Upper lobe of left lung (tissue), 4 donors: ENCODE measurements at regions not wholly inside any gene's neighbourhood (a gene's known extent, or its start where the extent isn't known, plus 50 kb on each side); places are given as distances from the start of the nearest gene placed in this dataset.

ENCODE experiments used
- CTCF ChIP-seq, 6 experiments: fragments of 450-650 bp in 4 of 6; fragments of 200-600 bp in 2 of 6; sonication (generic) in 2 of 6; IDR thresholded peaks; one replicate each; pipeline ENCODE4 v1.5.1; 2016 to 2019; ENCODE audit warnings: antibody characterized with exemption in 6 of 6
- EP300 ChIP-seq, 4 donors: sonication (generic); formaldehyde crosslinking; IDR thresholded peaks; one replicate each; pipeline ENCODE4 v1.5.1; 2017; ENCODE audit warnings: antibody characterized with exemption in 4 of 4, control low read depth in 2 of 4
- POLR2A ChIP-seq, 4 donors: fragments of 450-650 bp; IDR thresholded peaks; one replicate each; pipeline ENCODE4 v1.5.1; 2016 to 2017; ENCODE audit warnings: antibody characterized with exemption in 4 of 4, mild to moderate bottlenecking in 2 of 4
- POLR2AphosphoS5 ChIP-seq, 2 donors: sonication (generic); formaldehyde crosslinking; IDR thresholded peaks; one replicate each; pipeline ENCODE4 v1.5.1; 2017; ENCODE audit warnings: antibody characterized with exemption in 2 of 2

- TF ChIP-seq EP300 (IDR thresholded peaks at IDR 0.05) (no peak), CTCF (IDR thresholded peaks at IDR 0.05) (no peak), POLR2AphosphoS5 (IDR thresholded peaks at IDR 0.05) (no peak), POLR2A (IDR thresholded peaks at IDR 0.05) (no peak)
These were observed 121.4 kb downstream of the KCNJ2 start for GRCh38 chr17:70290770-70291169.
